Caco-2 (cell line): ENCODE measurements at regions not wholly inside any gene's neighbourhood (a gene's known extent, or its start where the extent isn't known, plus 50 kb on each side); places are given as distances from the start of the nearest gene placed in this dataset.
"Not testable (repeated sequence)": the region's sequence is repeated elsewhere in the genome, so short reads cannot be mapped to it uniquely, and the experiment has no call there.

Source experiments
- BruUV-seq: library from RNA; stranded (reverse); fragments of 400-500 nt; replicated peaks from 2 replicates; lab custom pipeline; 2021; lab: Mats Ljungman, UMichigan
- CTCF ChIA-PET: fragments of 300-600 bp; sonication (Branson Sonifier 250); formaldehyde crosslinking; loops from one replicate; lab custom pipeline; 2022; ENCODE audit warnings: antibody characterized with exemption; lab: Charles Lee
- POLR2A ChIA-PET: fragments of 300-600 bp; sonication (Branson Sonifier 250); formaldehyde crosslinking; loops from one replicate; lab custom pipeline; 2022; ENCODE audit warnings: antibody characterized with exemption; lab: Charles Lee
- DNase-seq, 2 experiments: peaks; one replicate each; pipeline versions ENCODE4 v3.0.0 to v3.0.0-alpha.2; 2020 to 2022
- H3K27me3 ChIP-seq: replicated peaks from 2 replicates; pipeline ENCODE4 v1.6.0; 2011; ENCODE audit warnings: low read length; ENCODE audit not compliant: control insufficient read depth, insufficient read depth
- H3K36me3 ChIP-seq: 2 replicates; pipeline ENCODE4 v1.5.1; 2011; ENCODE audit warnings: low read length; ENCODE audit not compliant: control insufficient read depth, insufficient read depth
- H3K4me1 ChIP-seq: fragments of 250-450 bp; sonication (Bioruptor Pico); 2 replicates; pipeline ENCODE4 v1.5.1; 2020; ENCODE audit warnings: mild to moderate bottlenecking
- H3K4me3 ChIP-seq: 2 replicates; pipeline ENCODE4 v1.5.1; 2011; ENCODE audit warnings: low read depth, mild to moderate bottlenecking, control low read depth, low read length
- H3K9me3 ChIP-seq: fragments of 250-450 bp; sonication (Bioruptor Pico); 2 replicates; pipeline ENCODE4 v1.5.1; 2020; ENCODE audit warnings: mild to moderate bottlenecking, moderate library complexity
- H3K27ac Mint-ChIP-seq: one replicate; pipeline ENCODE4 v1.8.0; 2022; ENCODE audit warnings: mixed read lengths; ENCODE audit not compliant: unreplicated experiment
- H3K27me3 Mint-ChIP-seq: one replicate; pipeline ENCODE4 v1.8.0; 2022; ENCODE audit warnings: mixed read lengths; ENCODE audit not compliant: insufficient read depth, unreplicated experiment
- H3K36me3 Mint-ChIP-seq: one replicate; pipeline ENCODE4 v1.8.0; 2022; ENCODE audit warnings: mild to moderate bottlenecking, mixed read lengths; ENCODE audit not compliant: insufficient read depth, unreplicated experiment
- H3K4me1 Mint-ChIP-seq: one replicate; pipeline ENCODE4 v1.8.0; 2022; ENCODE audit warnings: low read depth, mixed read lengths; ENCODE audit not compliant: unreplicated experiment
- H3K4me3 Mint-ChIP-seq: one replicate; pipeline ENCODE4 v1.8.0; 2022; ENCODE audit warnings: mild to moderate bottlenecking, moderate library complexity, mixed read lengths; ENCODE audit not compliant: unreplicated experiment
- H3K9me3 Mint-ChIP-seq: one replicate; pipeline ENCODE4 v1.8.0; 2022; ENCODE audit warnings: mixed read lengths; ENCODE audit not compliant: unreplicated experiment
- intact Hi-C: fragments of 100-400 bp; cut with micrococcal nuclease; formaldehyde crosslinking; loops from one replicate; pipeline ENCODE4 v1.10.0; 2022; ENCODE audit not compliant: unreplicated experiment
- TF ChIP-seq, protein P1 (sequence below), 2 experiments: fragments of 200-600 bp in 1 of 2; IDR thresholded peaks; 1 replicate in 1 of 2; 2 replicates in 1 of 2; pipeline versions ENCODE4 v1.5.1 to v1.8.0; 2011 to 2022; ENCODE audit warnings: antibody characterized with exemption in 1 of 2, control low read depth in 1 of 2, inconsistent platforms in 1 of 2, low read depth in 1 of 2, low read length in 1 of 2, mild to moderate bottlenecking in 1 of 2, moderate library complexity in 1 of 2; ENCODE audit not compliant: insufficient read depth in 1 of 2, severe bottlenecking in 1 of 2, unreplicated experiment in 1 of 2

- ChIA-PET CTCF (no interaction called here), POLR2A (interaction anchor here (0.5 kb wide), 1 partner anchor 36 kb away, joined by 3 read pairs; no protein-coding TSS in a partner anchor)
- no TSS peak for BruUV-seq
- H3K4me1 Mint-ChIP-seq: no peaks in the 10 kb centered on the region
- Histone ChIP-seq H3K4me1 (no peaks in the 10 kb centered on the region), H3K9me3 (no peaks in the 10 kb centered on the region; the same call in 1 of the 2 replicates), H3K27me3 (no peaks in the 10 kb centered on the region), H3K36me3 (no peaks in the 10 kb centered on the region), H3K4me3 (no peak overlapping the region)
- TF ChIP-seq, protein P1, sequence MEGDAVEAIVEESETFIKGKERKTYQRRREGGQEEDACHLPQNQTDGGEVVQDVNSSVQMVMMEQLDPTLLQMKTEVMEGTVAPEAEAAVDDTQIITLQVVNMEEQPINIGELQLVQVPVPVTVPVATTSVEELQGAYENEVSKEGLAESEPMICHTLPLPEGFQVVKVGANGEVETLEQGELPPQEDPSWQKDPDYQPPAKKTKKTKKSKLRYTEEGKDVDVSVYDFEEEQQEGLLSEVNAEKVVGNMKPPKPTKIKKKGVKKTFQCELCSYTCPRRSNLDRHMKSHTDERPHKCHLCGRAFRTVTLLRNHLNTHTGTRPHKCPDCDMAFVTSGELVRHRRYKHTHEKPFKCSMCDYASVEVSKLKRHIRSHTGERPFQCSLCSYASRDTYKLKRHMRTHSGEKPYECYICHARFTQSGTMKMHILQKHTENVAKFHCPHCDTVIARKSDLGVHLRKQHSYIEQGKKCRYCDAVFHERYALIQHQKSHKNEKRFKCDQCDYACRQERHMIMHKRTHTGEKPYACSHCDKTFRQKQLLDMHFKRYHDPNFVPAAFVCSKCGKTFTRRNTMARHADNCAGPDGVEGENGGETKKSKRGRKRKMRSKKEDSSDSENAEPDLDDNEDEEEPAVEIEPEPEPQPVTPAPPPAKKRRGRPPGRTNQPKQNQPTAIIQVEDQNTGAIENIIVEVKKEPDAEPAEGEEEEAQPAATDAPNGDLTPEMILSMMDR (IDR thresholded peaks at IDR 0.05; ENCODE audit: insufficient read depth in 1 of 2, low read depth in 1 of 2, low read length in 1 of 2, severe bottlenecking in 1 of 2, unreplicated experiment in 1 of 2): no peak
- intact Hi-C loops: no loop called here
- DNase-seq: no peak
- no peak overlapping the region for H3K27ac Mint-ChIP-seq
- H3K36me3 Mint-ChIP-seq: no peaks in the 10 kb centered on the region
- H3K4me3 Mint-ChIP-seq: no peak overlapping the region
- peaks cover 4% of the 10 kb centered on the region for H3K27me3 Mint-ChIP-seq
- no peaks in the 10 kb centered on the region for H3K9me3 Mint-ChIP-seq
Observed at GRCh38 chr1:174090471-174090870, 68.3 kb upstream of the RC3H1 start.

DNA sequence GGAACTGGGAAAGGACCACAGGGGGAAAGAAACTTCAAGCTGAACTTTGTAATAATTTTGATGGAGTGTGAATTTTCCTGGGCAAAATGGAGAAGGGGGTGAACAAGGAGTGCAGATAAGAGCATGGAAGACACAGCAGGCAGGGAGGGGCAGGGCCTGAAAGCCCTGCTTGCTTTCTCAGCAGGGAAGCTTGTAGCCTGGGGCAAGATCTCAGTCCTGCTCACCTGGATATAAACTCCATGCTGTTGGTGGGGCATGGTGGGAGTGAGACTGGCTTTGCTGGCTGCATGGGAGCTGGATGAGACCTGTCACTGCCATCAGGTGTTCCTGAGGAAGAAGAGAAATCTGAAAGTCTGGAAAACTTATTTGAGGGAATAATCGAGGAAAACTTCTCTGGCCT, 58.7 kb upstream of the RC3H1 start:
- H3K36me3 ChIP-seq: no peaks in the 10 kb centered on the region
- intact Hi-C loops: no loop called here
- H3K4me3 ChIP-seq: no peak overlapping the region
- H3K9me3 Mint-ChIP-seq: no peaks in the 10 kb centered on the region
- H3K4me3 Mint-ChIP-seq: no peak overlapping the region
- CTCF ChIA-PET: no interaction called here
- H3K27ac Mint-ChIP-seq: no peak overlapping the region
- no peaks in the 10 kb centered on the region for H3K36me3 Mint-ChIP-seq
- H3K4me1 ChIP-seq: no peaks in the 10 kb centered on the region
- POLR2A ChIA-PET: no interaction called here
- no peaks in the 10 kb centered on the region for H3K4me1 Mint-ChIP-seq
- H3K27me3 Mint-ChIP-seq: peaks cover 1% of the 10 kb centered on the region
- TF ChIP-seq, protein P1 (IDR thresholded peaks at IDR 0.05; ENCODE audit: insufficient read depth in 1 of 2, low read depth in 1 of 2, low read length in 1 of 2, severe bottlenecking in 1 of 2, unreplicated experiment in 1 of 2): no peak
- no TSS peak for BruUV-seq
- no peaks in the 10 kb centered on the region for H3K9me3 ChIP-seq
- no peak for DNase-seq
- H3K27me3 ChIP-seq: no peaks in the 10 kb centered on the region

- intact Hi-C loops: loop anchor here (10.0 kb wide), 1 partner anchor 95 kb away; no protein-coding TSS in a partner anchor
- BruUV-seq: no TSS peak
- CTCF ChIA-PET: no interaction called here
Observed at GRCh38 chr1:174079796-174080195, 57.6 kb upstream of the RC3H1 start.

GRCh38 chr1:174078916-174079315, 56.8 kb upstream of the RC3H1 start:
- H3K27me3 Mint-ChIP-seq, H3K4me3 Mint-ChIP-seq, H3K27ac Mint-ChIP-seq, H3K4me3 ChIP-seq, H3K9me3 ChIP-seq, DNase-seq, POLR2A ChIA-PET, CTCF ChIA-PET, BruUV-seq, H3K4me1 ChIP-seq, H3K4me1 Mint-ChIP-seq, H3K36me3 ChIP-seq, H3K27me3 ChIP-seq, H3K36me3 Mint-ChIP-seq, H3K9me3 Mint-ChIP-seq: not testable (repeated sequence)
- intact Hi-C loops: loop anchor here (10.0 kb wide), 1 partner anchor 94 kb away; no protein-coding TSS in a partner anchor

More at GRCh38 chr1:174079796-174080195, 57.6 kb upstream of the RC3H1 start:
- Mint-ChIP-seq H3K36me3 (no peaks in the 10 kb centered on the region), H3K9me3 (no peaks in the 10 kb centered on the region), H3K4me3 (no peak overlapping the region), H3K27me3 (no peaks in the 10 kb centered on the region), H3K4me1 (no peaks in the 10 kb centered on the region), H3K27ac (no peak overlapping the region)
- POLR2A ChIA-PET: no interaction called here
- TF ChIP-seq, protein P1 (IDR thresholded peaks at IDR 0.05; ENCODE audit: insufficient read depth in 1 of 2, low read depth in 1 of 2, low read length in 1 of 2, severe bottlenecking in 1 of 2, unreplicated experiment in 1 of 2): no peak
- no peaks in the 10 kb centered on the region for H3K36me3 ChIP-seq
- no peak for DNase-seq
- H3K4me3 ChIP-seq: no peak overlapping the region
- H3K4me1 ChIP-seq: no peaks in the 10 kb centered on the region
- no peaks in the 10 kb centered on the region for H3K27me3 ChIP-seq
- no peaks in the 10 kb centered on the region for H3K9me3 ChIP-seq
